ENCODE measurements at regions not wholly inside any gene's neighbourhood (a gene's known extent, or its start where the extent isn't known, plus 50 kb on each side); places are given as distances from the start of the nearest gene placed in this dataset.
A peak's percentile ranks its signal among the peaks of the same experiment; 100 is the strongest.
"Not testable (repeated sequence)": the region's sequence is repeated elsewhere in the genome, so short reads cannot be mapped to it uniquely, and the experiment has no call there.

DNA sequence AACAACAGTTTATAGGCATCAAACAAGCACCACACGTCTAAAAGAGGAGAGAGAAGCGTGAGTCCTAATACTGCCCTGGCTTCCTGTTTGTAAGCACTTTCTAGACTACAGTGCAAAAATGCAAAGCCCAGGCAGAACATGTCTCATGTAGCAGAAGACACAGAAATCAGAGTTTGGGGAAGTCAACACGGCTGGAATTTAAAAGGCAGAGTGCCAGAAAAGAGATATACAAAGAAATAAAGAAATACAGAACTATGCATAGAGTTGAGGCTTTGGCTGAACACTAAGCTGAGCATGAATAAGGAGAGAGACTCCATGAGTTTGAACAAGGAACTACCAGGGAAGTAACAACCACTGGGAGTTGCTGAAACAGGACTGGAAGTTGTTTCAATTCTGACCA lies 566.6 kb upstream of the NR5A2 start:
- no peak for DNase-seq

DNA sequence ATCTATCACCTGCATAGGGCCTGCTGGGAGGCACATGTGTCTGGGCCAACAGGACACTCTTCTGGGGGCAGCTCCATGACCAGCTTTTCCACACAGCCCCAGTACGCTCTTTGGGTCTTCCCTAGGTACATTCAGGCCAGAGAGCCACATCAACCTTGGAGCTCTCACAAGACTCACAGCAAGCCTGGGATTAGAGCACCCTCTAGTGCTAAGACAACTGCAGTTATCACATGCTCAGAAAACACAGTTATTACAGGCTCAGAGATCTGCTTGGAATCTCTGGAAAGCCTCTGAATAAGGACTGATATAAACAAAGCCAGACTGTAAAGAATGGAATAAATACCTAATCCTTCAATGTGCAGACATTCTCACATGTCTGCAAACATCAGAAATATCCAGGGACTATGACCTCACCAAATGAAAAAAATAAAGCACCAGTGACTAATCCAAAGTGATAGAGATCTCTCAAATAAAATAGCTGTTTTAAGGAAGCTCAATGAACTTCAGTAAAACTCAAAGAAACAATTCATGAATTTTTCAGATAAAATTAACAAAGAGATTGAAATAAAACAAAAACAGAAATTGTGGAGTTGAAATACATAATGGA lies 563.9 kb upstream of the NR5A2 start:
- peak in 1 of 5 experiments; percentile 59 for DNase-seq

DNA sequence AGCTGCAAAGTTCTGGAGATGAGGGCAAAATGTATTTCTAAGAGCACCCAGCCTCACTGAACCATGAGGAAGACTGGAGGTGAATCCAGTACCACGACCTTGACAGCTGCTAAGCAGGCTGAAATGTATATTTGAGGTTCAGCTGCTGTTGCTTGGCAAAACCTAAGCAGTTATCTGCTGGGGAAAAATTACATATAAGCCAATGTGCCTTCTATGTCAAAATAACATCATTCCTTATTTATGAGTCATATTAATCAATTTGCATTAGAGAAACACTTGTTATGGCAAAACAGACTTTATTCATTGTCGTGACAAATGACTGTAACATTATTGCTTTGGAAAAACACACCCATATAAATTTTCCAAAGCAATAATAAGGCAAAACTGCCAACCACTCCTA lies 560.5 kb upstream of the NR5A2 start:
- no peak for DNase-seq

DNA sequence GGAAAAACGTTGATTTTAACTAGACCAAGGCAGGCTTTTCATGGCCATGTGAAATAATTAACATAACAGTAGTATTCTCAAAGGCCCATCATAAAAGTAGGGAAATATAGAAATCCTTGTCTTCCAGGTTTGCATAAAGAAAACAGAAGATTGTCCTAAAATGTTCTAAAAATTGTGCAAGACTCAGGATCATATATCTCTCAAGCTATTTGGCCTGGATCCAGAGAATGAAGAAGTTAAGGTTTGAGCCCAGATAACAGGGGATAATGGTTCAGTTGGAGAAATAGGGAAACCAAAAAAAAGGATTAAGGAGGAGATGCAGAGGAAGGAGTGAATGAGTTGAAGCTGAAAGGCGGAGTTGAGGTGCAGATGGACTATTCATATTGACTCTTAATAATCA lies 555.5 kb upstream of the NR5A2 start:
- DNase-seq, result no peak

DNA sequence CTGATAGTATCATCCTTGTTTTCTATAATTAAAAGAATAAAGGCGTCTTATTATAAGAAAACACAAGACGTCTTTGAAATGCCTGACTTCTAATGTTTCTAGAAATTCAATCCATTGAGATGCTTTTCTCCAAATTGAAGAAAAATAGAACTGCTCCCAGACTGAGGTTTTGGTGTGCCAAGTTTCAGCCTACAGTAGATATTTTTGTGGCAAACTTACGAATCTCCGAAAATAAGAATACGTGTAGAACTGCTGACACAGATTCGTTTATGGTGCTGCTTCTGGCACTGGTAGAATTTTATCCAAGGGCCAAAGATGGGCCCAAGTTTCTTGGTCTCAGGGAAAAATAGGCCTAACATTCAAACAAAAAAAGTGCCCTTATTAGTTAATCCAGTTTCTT lies 554.5 kb upstream of the NR5A2 start:
- DNase-seq, result no peak

DNA sequence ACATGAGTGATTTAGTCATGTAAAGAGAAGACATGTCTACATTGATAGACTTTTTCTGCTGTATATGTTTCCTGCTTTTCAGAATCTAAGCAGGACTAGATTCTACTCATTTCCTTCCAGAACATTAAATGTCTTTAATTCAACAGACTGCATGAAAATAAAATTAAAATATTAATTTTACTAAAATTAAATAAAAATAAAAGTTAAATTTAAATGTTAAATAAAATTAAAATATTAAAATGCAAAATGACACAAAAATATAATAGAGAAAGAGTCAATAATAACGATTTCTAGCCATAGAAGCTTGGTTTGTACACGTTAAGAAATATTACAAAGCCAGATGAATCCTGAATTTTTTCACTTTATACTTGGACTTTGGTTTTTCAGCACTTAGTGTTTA lies 552.8 kb upstream of the NR5A2 start:
- no peak for DNase-seq

DNA sequence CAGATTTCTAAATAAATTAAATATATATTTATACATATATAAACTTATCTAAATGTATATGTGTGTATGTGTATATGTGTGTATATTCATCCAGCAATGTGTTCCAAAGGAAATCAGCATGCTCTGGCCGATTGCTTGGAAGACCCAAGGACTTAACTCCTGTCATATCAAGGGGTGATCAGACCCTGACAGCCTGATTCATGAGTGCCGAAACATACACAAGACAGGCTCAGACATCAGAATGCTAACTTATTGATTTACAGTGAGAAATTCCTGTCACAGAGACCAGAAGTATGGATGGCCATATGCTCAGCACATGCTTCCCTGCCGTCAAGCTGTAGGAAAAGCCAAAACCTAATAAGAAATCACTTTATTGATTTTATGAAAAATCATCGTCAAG lies 545.1 kb upstream of the NR5A2 start:
- no peak for DNase-seq

DNA sequence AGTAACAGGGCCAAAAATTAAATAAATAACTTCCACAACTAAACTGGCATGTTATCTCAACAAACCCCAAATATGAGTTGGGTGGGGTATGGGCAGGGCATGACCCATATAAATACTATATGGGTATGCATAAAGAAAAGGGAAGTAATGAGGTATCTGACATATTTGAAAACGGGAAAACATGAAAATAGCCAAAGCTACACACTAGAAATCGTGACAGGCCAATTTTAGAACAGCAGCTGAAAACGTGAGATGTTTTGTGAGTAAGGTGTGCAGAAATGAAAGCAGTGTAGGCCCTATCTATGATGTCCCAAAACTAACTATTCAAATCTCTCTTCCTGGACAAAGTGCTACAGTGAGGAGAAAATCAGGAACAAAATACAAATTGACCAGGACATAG lies 537.9 kb upstream of the NR5A2 start:
- DNase-seq, result no peak

DNA sequence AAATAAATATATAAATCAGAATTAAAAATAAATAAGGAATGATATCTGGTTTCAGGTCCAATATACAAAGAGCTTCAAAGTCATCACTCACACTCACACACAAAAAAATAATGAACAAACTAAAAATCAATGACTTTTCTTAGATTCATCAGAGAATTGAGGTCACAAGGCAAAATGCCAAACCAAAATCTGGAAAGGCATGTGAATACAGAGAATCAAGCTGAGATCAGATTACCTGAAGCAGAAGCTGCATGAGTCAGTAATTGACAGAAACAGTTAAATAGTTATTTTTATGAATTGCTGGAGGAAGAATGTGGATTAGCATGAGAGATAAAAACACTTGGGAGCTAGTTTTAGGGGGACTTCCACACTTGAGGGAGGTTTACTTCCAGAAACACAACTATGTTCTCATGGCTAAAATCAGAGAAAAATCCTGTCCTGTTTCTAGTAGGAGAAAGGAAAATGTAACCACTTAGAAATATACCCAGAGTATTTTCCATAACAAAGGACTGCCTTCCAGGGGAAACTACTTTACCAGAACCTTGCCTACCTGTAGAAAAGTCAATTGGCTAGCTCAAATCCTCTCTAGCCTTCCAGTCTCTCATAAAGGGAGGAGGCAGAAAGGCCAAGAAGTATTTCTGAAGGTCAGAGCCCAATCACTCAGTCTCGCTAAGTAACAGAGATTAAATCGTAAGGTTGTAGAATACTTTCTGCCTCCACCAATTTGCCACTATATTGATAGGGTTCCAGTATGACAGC lies 536.6 kb upstream of the NR5A2 start:
- no peak for DNase-seq

DNA sequence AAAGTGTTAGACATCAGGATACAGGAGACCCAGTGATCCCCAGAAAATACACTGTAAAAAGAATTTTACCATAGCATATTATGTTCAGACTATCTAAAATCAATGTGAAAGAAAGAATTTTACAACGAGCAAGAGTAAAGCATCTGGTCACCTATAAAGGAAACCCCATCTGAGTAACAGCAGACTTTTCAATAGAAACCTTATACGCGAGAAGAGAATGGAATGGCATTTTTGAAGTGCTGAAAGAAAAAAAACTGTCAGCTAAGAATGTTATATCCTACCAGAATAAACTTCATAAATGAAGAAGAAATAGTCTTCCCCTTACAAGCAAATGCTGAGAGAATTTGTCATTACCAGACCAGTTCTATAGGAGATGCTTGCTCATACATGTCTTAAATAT lies 532.1 kb upstream of the NR5A2 start:
- DNase-seq, result no peak

DNA sequence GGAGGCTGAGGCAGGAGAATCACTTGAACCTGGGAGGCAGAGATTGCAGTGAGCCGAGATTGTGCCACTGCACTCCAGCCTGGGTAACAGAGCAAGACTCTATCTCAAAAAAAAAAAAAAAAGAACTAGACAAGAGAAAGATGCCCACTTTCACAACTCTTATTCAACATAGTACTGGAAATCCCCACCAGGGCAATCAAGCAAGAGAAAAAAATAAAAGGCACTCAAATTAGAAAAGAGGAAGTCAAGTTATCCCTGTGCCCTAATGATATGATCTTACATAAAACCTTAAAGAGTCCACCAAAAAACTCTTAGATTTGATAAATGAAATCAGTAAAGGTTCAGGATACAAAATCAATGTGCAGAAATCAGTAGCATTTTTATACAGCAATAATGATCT lies 528.7 kb upstream of the NR5A2 start:
- not testable (repeated sequence) for DNase-seq

DNA sequence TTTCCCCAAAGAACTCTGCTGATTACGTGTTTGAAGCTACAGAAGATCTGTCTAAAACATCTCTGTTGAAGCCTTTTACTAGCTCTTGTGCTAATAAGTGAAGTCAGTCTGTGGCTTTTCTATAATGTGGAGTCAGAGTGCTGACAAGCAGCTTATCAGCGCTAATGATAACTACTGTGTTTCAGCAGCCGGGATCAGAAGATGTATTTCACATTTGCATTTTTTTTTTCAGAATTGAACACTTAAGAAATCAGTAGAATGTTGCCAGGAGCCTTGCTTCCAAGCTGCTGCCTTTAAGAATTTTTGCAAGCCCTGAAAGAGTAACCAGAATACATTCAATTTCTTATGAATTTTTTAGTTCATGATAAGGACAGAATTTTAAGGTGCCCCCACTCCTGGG lies 519.4 kb upstream of the NR5A2 start:
- DNase-seq, result no peak

DNA sequence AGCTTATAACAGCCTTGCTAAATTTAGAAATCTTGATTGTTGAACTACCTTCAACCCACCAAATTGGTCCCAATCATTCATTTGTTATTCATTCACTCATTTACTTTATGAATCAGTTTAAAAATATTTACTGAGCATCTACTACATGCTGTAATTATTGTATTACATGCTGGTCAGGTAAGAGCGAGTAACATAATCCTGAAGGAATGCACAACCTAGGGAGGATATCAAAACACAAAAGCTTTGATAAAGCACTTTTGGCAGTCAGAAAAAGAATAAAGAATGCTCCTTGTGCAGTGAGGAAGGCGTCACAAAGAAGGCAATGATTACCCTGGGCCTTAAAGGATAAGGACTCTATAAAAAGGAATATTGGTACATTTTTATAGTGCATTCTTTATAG lies 518.9 kb upstream of the NR5A2 start:
- no peak for DNase-seq

DNA sequence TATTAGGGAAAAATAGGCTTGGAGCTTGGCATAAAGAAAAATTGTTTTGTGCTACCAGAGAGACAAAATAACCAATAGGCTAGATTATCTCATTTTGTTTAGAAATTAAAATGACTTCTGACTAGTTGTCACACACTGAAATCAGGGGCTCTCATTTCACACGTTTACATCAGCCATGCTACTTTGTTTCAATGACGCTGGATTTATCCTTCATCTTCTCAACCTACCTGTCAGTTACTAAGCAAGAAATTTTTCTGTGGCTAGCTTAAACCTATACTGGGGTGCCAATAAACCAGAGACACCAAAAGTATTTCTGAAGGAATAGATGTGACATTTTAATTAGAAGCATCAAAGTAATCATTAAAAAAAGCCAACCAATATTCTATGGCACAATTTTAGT lies 518.1 kb upstream of the NR5A2 start:
- no peak for DNase-seq

DNA sequence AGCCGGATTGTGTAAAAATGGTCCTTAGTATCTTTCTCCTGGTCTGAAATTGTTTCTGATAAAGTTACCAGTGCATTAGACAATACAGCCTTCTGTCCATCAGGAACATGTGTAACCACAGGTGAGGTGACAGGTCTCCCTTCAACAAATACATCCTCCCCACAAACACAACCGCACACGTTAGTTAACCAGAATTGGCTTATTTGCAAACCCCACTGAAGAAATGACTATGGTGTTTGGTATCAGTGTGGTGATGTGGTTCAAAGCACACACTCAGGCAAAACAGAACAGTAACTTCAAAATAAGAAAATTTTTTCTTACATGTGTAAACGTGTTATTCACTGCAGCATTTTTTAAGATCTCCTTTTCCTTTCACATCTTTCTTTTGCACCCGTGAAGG lies 517.2 kb upstream of the NR5A2 start:
- peak in 1 of 5 experiments; percentile 19 for DNase-seq

DNA sequence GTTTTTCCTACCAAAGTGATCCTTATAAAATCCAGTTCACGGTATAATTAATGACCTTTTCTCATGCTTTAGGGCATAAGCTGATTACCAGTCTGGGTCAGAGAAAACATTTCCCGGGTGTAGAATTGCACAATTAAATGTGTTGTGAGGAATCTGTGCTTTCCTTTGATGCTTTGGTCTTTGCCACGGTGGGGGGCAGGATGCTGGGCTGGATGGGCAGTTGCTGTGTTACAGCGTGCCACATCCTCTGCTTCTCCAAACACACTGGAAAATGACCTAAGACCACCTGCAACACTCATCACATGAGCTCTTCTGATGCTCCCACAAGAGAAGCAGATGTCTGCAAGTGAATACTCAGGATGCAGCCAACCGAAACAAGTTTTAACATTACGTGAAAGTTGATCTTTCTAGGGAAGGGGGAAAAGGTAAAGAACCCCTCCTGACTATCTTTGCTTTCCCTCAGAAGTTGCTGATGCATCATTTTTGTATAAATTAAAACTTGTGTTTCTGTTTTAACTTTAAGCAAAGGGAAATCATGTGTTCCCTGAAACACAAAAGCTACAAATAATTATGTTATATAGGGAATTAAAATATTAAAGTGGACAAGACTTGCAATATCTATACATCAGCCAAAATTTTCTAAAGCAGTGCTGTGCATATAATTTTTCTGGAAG lies 515.3 kb upstream of the NR5A2 start:
- DNase-seq, result no peak

DNA sequence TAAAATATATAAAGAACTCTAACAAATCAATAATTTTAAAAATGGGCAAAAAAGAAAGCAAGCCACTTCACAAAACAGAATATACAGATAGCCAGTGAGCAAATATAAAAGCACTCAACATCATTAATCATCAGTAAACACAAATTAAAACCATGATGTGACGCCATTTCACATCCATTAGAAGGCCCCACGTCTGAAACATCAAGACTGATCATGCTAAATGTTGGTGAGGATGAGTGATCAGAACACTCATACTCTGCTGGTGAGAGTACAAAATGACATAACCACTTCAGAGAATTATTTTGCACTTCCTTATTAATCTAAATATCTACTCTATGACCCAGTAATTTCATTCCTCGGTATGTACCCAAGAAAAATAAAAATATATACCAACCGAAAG lies 512.2 kb upstream of the NR5A2 start:
- DNase-seq, result no peak

DNA sequence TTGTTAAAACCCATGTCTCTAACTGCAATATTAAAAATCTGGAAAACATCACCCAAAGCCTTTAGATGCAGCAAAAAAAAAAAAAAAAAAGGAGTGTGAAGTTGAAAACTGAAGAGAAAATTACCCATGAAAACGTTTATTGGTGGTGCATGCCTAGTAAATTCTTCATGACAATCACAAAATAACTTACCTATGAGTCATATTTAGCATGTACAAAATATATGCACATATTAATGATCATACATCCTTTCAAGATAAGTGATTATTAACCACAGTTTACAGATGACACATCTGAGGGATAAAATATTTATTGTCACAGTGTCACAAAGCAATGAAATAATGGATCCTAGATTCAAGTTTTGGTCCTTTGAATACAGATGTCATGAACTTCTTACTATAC lies 505.2 kb upstream of the NR5A2 start:
- DNase-seq, result no peak

DNA sequence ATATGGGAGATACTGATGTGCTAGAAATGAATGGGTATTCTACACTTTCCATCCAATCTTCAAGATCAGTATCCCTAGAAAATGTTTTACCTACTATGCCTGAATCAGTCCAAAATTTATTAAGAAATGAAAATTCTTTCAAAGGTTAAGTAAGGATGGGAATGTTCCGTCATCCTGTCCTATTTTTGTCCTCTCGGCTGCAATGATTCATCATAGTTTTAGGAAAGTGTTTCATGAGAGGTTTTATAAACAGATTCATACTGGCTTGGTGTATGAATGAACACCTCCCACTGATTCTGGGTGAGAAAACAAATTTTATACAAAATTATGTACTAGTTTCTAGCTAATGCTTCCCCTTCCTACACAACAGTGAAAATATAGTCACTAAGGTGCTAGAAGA lies 504.6 kb upstream of the NR5A2 start:
- DNase-seq, result no peak

DNA sequence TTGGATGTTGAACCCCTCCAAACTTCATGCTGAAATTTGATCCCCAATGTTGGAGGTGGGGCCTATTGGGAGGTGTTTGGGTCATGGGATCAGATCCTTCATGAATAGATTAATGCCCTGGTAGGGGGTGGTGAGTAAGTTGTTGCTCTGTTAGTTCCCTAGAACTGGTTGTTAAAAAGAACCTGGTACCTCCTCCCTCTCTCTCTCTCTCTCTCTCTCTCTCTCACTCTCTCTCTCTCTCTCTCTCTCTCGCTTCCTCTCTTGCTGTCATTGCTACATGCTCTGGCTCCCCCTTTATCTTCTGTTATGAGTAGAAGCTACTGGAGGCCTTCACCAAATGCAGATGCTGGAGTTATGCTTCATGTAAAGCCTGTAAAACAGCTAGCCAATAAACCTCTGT lies 498.2 kb upstream of the NR5A2 start:
- DNase-seq, result no peak

DNA sequence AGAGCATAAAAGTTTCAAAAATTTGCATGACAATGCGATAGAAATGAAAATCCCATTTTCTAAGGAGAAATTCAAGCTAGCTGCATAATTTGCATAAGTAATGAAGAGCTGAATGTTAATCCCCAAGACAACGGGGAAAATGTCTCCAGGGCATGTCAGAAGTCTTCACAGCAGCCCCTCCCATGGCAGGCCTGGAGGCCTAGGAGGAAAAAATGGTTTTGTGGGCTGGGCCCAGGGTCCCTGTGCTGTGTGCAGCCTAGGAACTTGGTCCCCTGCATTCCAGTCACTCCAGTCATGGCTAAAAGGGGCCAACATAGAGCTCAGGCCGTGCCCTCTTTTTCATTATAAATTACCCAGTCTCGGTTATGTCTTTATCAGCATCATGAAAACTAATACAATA lies 494.1 kb upstream of the NR5A2 start:
- DNase-seq, result not testable (repeated sequence)

DNA sequence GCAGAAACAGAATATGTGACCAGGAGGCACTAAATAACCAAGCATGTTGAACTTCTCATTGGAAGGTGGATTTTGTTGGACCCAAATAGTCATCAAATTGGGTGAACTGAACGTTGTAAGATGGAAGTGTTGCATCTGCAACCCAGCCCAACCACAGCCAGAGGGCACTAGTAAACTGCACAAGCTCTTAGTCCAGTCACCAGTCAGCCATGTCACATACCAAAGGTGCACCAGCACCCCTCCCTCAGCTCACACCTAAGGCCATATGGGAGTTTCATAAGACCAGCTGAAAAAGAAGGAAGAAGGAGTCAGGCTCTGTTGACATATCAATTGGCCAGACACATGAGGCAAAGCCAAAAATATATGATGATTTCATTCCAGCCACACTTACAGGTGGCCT lies 481.7 kb upstream of the NR5A2 start:
- DNase-seq, result peak in 1 of 5 experiments; percentile 7

DNA sequence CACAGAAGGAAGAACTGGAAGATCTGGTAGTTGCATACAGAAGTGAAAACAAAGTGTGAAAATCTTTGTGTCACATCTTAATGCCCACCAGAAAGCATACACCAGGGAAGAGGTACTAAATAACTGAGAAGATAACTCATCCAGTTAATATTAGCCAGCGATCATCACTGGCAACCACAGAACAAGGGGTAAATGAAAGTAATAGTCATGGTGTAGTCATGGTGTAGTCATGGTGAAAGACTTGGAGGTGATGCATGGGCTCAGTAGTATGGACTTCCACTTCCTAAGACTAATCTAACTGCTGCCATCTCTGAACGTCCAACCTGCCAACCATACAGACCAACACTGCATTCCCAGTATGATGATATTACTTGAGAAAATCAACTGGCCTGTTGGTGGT lies 481.2 kb upstream of the NR5A2 start:
- DNase-seq, result no peak

DNA sequence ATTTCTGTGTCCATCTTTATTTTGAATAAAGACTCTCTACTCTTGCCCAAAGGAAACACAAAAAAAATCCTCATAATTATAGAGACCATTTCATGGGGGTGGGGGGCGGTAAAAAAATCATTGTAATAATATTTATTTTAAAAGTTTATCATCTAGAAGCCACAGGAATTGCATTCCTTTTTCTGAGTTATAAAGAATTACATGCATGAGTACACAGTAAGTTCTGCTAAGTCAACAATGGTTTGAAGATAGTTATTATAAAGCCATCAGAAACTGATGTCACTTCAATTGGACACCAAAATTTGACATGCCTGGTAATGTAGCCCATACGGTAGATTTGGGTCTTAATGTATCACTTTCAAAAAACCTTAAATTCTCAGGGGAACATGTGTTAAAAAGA lies 478.1 kb upstream of the NR5A2 start:
- no peak for DNase-seq

Data from T-helper 2 cell (primary cell).